Common myeloid progenitor, CD34-positive (primary cell): ENCODE measurements at regions not wholly inside any gene's neighbourhood (a gene's known extent, or its start where the extent isn't known, plus 50 kb on each side); places are given as distances from the start of the nearest gene placed in this dataset.

Source experiments
- CTCF ChIA-PET: fragments of 350-600 bp; sonication (Branson Sonifier 250); formaldehyde crosslinking; loops from one replicate; lab custom pipeline; 2021; ENCODE audit warnings: antibody characterized with exemption; lab: Charles Lee
- POLR2A ChIA-PET: fragments of 350-600 bp; sonication (Branson Sonifier 250); formaldehyde crosslinking; loops from one replicate; lab custom pipeline; 2021; ENCODE audit warnings: antibody characterized with exemption; lab: Charles Lee
- DNase-seq, 3 donors: peaks; one replicate each; pipeline versions ENCODE4 v3.0.0 to v3.0.0-alpha.2; 2013
- H3K27ac ChIP-seq, 2 experiments: 1 replicate in 1 of 2; 2 replicates in 1 of 2; pipeline ENCODE4 v1.7.0; 2013; ENCODE audit warnings: inconsistent platforms in 2 of 2, low read length in 2 of 2, mild to moderate bottlenecking in 2 of 2, low read depth in 1 of 2, moderate library complexity in 1 of 2; ENCODE audit not compliant: severe bottlenecking in 2 of 2, insufficient read depth in 1 of 2, poor library complexity in 1 of 2
- H3K27me3 ChIP-seq, 5 experiments: replicated peaks in 2 of 5; 1 replicate in 3 of 5; 2 replicates in 2 of 5; pipeline versions ENCODE4 v1.6.1 to v1.7.0; 2013; ENCODE audit warnings: low read length in 4 of 5, mild to moderate bottlenecking in 2 of 5, moderate library complexity in 2 of 5, inconsistent platforms in 1 of 5; ENCODE audit not compliant: insufficient read depth in 5 of 5, control insufficient read depth in 4 of 5
- H3K36me3 ChIP-seq, 4 experiments: 1 replicate in 2 of 4; 2 replicates in 2 of 4; pipeline versions ENCODE4 v1.6.1 to v1.7.0; 2013; ENCODE audit warnings: low read length in 3 of 4, control low read depth in 1 of 4, mild to moderate bottlenecking in 1 of 4; ENCODE audit not compliant: control insufficient read depth in 4 of 4, insufficient read depth in 4 of 4
- H3K4me1 ChIP-seq, 4 experiments: 1 replicate in 3 of 4; 2 replicates in 1 of 4; pipeline versions ENCODE4 v1.6.1 to v1.7.1; 2013; ENCODE audit warnings: low read length in 3 of 4, mild to moderate bottlenecking in 3 of 4, control low read depth in 1 of 4, inconsistent platforms in 1 of 4, moderate library complexity in 1 of 4; ENCODE audit not compliant: control insufficient read depth in 4 of 4, insufficient read depth in 4 of 4; ENCODE audit errors: control extremely low read depth in 1 of 4
- H3K4me3 ChIP-seq, 7 experiments: 1 replicate in 4 of 7; 2 replicates in 3 of 7; pipeline versions ENCODE4 v1.5.1 to v1.7.0; 2013; ENCODE audit warnings: mild to moderate bottlenecking in 7 of 7, low read length in 6 of 7, moderate library complexity in 6 of 7, inconsistent platforms in 2 of 7, low read depth in 2 of 7, control low read depth in 1 of 7; ENCODE audit not compliant: insufficient read depth in 4 of 7, control insufficient read depth in 1 of 7; ENCODE audit errors: extremely low read depth in 1 of 7
- H3K9me3 ChIP-seq, 5 experiments: 1 replicate in 4 of 5; 2 replicates in 1 of 5; pipeline versions ENCODE4 v1.6.1 to v1.7.1; 2013; ENCODE audit warnings: low read length in 4 of 5, mild to moderate bottlenecking in 2 of 5, inconsistent platforms in 1 of 5, low read depth in 1 of 5, moderate library complexity in 1 of 5; ENCODE audit not compliant: control insufficient read depth in 4 of 5, insufficient read depth in 2 of 5; ENCODE audit errors: control extremely low read depth in 1 of 5
- WGBS: methylation state at CpG from one replicate; pipeline ENCODE4 v1.1.5; 2013; ENCODE audit not compliant: insufficient coverage; 5-methylcytosine and 5-hydroxymethylcytosine counted together

DNA sequence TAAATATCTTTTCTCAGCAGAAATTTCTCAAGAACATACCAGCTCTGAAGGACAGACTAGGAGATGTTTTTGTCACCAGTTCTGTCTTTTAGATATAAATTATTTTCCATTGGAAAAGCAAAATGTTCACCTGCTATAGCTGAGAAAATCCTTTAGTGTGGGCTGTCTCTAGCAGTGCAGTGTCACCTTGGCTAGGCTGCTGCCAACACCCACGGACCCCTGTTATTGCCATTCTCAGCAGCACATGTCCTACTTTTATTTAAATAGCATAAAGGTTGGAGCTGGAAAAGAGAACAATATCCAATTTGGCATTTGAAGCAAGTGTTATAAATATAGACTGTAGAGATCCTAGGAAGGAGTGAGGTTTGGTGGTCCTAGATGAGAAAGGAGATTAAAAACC lies 156.4 kb downstream of the TPH2 start:
- H3K36me3 ChIP-seq = no peaks in the 10 kb centered on the region
- H3K27ac ChIP-seq = no peak overlapping the region
- peaks cover 0 to 7% (median 2%) of the 10 kb centered on the region in 5 experiments for H3K9me3 ChIP-seq
- no peaks in the 10 kb centered on the region for H3K4me1 ChIP-seq
- ChIA-PET POLR2A (no interaction called here), CTCF (no interaction called here)
- no peak overlapping the region for H3K4me3 ChIP-seq
- no peak for DNase-seq
- H3K27me3 ChIP-seq = no peaks in the 10 kb centered on the region
- no CpG with 5 or more reads among the region's 1 CpG for WGBS

GRCh38 chr12:72098622-72099021 lies 160.0 kb downstream of the TPH2 start:
- POLR2A ChIA-PET = no interaction called here
- CTCF ChIA-PET = no interaction called here
- WGBS = 84% methylated on average over 4 of the region's 4 CpGs

DNA sequence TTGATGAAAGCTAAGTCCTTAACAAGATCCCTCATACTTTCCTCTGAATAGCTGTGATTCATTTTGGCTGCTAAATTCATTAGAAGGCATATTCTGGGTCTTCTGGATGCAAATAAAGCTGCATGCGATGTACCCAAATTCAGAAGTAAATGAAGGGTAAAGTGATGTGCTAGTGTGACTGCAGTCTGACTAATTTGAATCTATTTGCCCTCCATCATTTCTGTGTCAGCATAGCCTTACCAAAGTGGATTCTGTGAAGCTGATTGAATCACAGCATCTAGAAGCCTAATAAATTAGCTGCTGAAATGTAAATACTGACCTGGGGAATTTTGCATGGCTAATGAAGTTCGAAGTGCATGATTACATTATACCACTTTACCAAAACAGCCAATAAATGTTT lies 162.2 kb downstream of the TPH2 start:
- no peak for DNase-seq
- CTCF ChIA-PET = interaction anchor here (1.0 kb wide), 1 partner anchor 9 kb away, joined by 3 read pairs; no protein-coding TSS in a partner anchor
- no peaks in the 10 kb centered on the region for H3K27me3 ChIP-seq

More at GRCh38 chr12:72098622-72099021, 160.0 kb downstream of the TPH2 start:
- no peaks in the 10 kb centered on the region for H3K4me1 ChIP-seq
- H3K9me3 ChIP-seq = peaks cover 0 to 6% (median 0%) of the 10 kb centered on the region in 5 experiments
- no peaks in the 10 kb centered on the region for H3K36me3 ChIP-seq
- no peaks in the 10 kb centered on the region for H3K27me3 ChIP-seq
- no peak overlapping the region for H3K4me3 ChIP-seq
- no peak overlapping the region for H3K27ac ChIP-seq
- DNase-seq = no peak

GRCh38 chr12:72102150-72102549 lies 163.5 kb downstream of the TPH2 start:
- ChIA-PET POLR2A (no interaction called here), CTCF (no interaction called here)
- Histone ChIP-seq H3K9me3 (no peaks in the 10 kb centered on the region), H3K27me3 (no peaks in the 10 kb centered on the region), H3K4me3 (no peak overlapping the region), H3K27ac (no peak overlapping the region), H3K4me1 (no peaks in the 10 kb centered on the region), H3K36me3 (no peaks in the 10 kb centered on the region)
- WGBS = 82% methylated on average over 2 of the region's 3 CpGs
- no peak for DNase-seq

More for the DNA sequence above, 162.2 kb downstream of the TPH2 start:
- no peaks in the 10 kb centered on the region for H3K4me1 ChIP-seq
- POLR2A ChIA-PET = no interaction called here
- H3K27ac ChIP-seq = no peak overlapping the region
- WGBS = 100% methylated on average over 1 of the region's 2 CpGs
- H3K9me3 ChIP-seq = no peaks in the 10 kb centered on the region
- no peak overlapping the region for H3K4me3 ChIP-seq
- no peaks in the 10 kb centered on the region for H3K36me3 ChIP-seq

DNA sequence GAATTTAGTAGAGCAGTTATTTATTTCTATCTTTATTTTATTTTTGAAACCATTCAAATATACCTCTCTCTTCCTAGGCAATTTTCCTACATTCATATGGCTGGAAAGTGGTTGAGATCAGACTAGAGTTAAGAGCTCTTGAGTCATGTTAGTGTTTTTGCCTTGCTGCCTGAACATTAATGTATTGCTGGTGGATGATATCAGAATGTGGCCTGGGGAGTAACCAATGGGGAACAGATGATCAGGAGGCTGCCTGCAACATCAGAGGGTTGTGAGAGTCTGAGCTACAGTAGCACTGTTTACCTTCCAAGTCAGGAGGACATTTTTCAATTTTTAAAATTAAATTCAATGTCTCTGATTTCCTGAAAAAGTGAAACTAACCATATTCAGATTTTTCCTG lies 166.3 kb upstream of the TRHDE start:
- ChIA-PET POLR2A (no interaction called here), CTCF (no interaction called here)
- H3K9me3 ChIP-seq = no peaks in the 10 kb centered on the region
- no peaks in the 10 kb centered on the region for H3K36me3 ChIP-seq
- no peak overlapping the region for H3K27ac ChIP-seq
- DNase-seq = no peak
- H3K4me1 ChIP-seq = no peaks in the 10 kb centered on the region
- H3K27me3 ChIP-seq = no peaks in the 10 kb centered on the region
- H3K4me3 ChIP-seq = no peak overlapping the region

- no peak overlapping the region for H3K27ac ChIP-seq
- 96% methylated on average over 3 of the region's 5 CpGs for WGBS
Measured at GRCh38 chr12:72110937-72111650, 161.1 kb upstream of the TRHDE start.

DNA sequence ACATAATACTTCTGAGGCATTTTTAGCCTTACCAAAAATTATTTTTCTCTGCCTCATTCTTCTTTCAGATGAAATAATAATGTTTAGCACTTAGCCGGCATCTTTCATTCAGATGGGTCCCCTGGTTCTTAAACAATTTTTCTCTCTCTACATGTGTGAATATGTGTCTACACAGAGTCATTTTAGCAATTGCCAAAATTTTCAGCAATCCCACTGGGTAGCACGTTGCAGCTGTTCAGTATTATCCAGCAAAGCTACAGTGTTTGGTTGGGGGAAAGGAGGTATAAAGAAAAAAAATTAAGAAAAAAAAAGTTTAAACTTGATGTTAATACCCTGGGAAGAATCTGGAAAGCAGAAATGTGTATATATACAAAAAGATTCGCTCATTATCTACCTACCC lies 160.5 kb upstream of the TRHDE start:
- POLR2A ChIA-PET = no interaction called here
- WGBS = 100% methylated on average over 1 of the region's 3 CpGs
- CTCF ChIA-PET = no interaction called here
- Histone ChIP-seq H3K36me3 (no peaks in the 10 kb centered on the region), H3K27ac (no peak overlapping the region), H3K4me3 (no peak overlapping the region), H3K4me1 (no peaks in the 10 kb centered on the region), H3K9me3 (no peaks in the 10 kb centered on the region), H3K27me3 (no peaks in the 10 kb centered on the region)
- DNase-seq = no peak

More at GRCh38 chr12:72110937-72111650, 161.1 kb upstream of the TRHDE start:
- Histone ChIP-seq H3K4me1 (no peaks in the 10 kb centered on the region), H3K9me3 (no peaks in the 10 kb centered on the region), H3K36me3 (no peaks in the 10 kb centered on the region), H3K4me3 (no peak overlapping the region), H3K27me3 (no peaks in the 10 kb centered on the region)
- ChIA-PET CTCF (no interaction called here), POLR2A (no interaction called here)
- DNase-seq = no peak
